UCSD-AML1 (cell line): ENCODE measurements at regions not wholly inside any gene's neighbourhood (a gene's known extent, or its start where the extent isn't known, plus 50 kb on each side); places are given as distances from the start of the nearest gene placed in this dataset.

ENCODE experiments used
- DNase-seq: peaks from one replicate; lab custom pipeline; 2025; ENCODE audit not compliant: unreplicated experiment; lab: John Stamatoyannopoulos, UW

- no peak for DNase-seq
Measured at GRCh38 chr10:128312250-128312649, 186.0 kb upstream of the MKI67 start.

GRCh38 chr10:128314686-128315085 lies 188.5 kb upstream of the MKI67 start:
- no peak for DNase-seq

GRCh38 chr10:128316121-128316726 lies 190.0 kb upstream of the MKI67 start:
- DNase-seq = no peak

- no peak for DNase-seq
Measured at GRCh38 chr10:128316925-128317324, 190.7 kb upstream of the MKI67 start.

- DNase-seq = no peak
Measured at GRCh38 chr10:128318366-128318765, 192.1 kb upstream of the MKI67 start.

- no peak for DNase-seq
Measured at GRCh38 chr10:128318913-128319312, 192.7 kb upstream of the MKI67 start.

- no peak for DNase-seq
Measured at GRCh38 chr10:128322106-128322505, 195.9 kb upstream of the MKI67 start.

GRCh38 chr10:128322950-128323349 lies 196.7 kb upstream of the MKI67 start:
- no peak for DNase-seq

- DNase-seq = no peak
Measured at GRCh38 chr10:128324058-128324827, 198.0 kb upstream of the MKI67 start.

- DNase-seq = no peak
Measured at GRCh38 chr10:128325788-128326187, 199.6 kb upstream of the MKI67 start.

GRCh38 chr10:128326251-128326650 lies 200.0 kb upstream of the MKI67 start:
- no peak for DNase-seq

GRCh38 chr10:128326851-128327250 lies 200.6 kb upstream of the MKI67 start:
- DNase-seq = no peak

- DNase-seq = no peak
Measured at GRCh38 chr10:128336401-128336800, 210.2 kb upstream of the MKI67 start.

GRCh38 chr10:128337860-128338378 lies 211.7 kb upstream of the MKI67 start:
- DNase-seq = no peak

- DNase-seq = no peak
Measured at GRCh38 chr10:128338951-128339350, 212.7 kb upstream of the MKI67 start.

GRCh38 chr10:128339753-128340152 lies 213.5 kb upstream of the MKI67 start:
- no peak for DNase-seq

- DNase-seq = no peak
Measured at GRCh38 chr10:128345353-128345752, 219.1 kb upstream of the MKI67 start.

- DNase-seq = no peak
Measured at GRCh38 chr10:128360783-128361182, 234.6 kb upstream of the MKI67 start.

GRCh38 chr10:128361487-128361886 lies 235.3 kb upstream of the MKI67 start:
- DNase-seq = no peak

- DNase-seq = no peak
Measured at GRCh38 chr10:128362514-128362913, 236.3 kb upstream of the MKI67 start.

- no peak for DNase-seq
Measured at GRCh38 chr10:128364631-128365030, 238.4 kb upstream of the MKI67 start.

GRCh38 chr10:128365156-128365725 lies 239.0 kb upstream of the MKI67 start:
- no peak for DNase-seq
